Epithelial cell of proximal tubule (primary cell): ENCODE measurements at regions not wholly inside any gene's neighbourhood (a gene's known extent, or its start where the extent isn't known, plus 50 kb on each side); places are given as distances from the start of the nearest gene placed in this dataset.

ENCODE experiments used
- DNase-seq: peaks from one replicate; pipeline ENCODE4 v3.0.0-alpha.2; 2011; ENCODE audit warnings: low read depth
- H3K4me3 ChIP-seq: 2 replicates; pipeline ENCODE4 v1.5.1; 2011; ENCODE audit warnings: low read depth, mild to moderate bottlenecking, low read length
- TF ChIP-seq, protein P1 (sequence below): conservative IDR thresholded peaks from 2 replicates; pipeline ENCODE4 v1.5.1; 2012; ENCODE audit warnings: low read depth, mild to moderate bottlenecking, low read length

DNA sequence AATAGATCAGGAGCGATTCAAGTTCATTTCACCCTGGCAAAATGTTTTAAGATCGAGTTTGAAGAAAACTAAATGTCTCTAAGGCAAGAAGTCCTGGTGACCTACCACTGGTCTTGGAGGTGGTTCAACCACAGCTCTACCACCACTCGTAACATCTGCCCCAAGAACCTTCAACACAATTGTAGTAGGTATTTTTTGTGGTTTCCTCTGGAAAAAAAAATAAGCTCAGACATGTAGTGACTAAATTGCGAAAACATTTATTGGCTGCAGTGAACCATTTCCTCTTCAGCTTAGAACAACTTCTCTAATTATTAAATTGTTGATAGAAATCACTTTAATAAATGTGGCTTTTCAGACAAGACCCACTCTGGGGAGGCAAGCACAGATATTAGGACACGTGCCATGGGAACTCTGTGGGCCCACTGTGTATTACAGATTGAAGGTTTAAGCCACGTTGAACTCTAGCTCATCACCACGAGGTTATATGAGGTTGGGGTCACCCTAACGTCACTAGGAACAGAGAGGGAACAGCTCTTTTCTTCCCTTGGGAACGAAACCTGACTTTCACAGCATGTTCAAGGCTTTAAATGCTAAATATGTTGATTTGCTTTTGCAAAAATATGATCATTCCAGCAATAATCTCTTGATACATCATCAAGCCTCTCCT is 142.9 kb downstream of the HSD17B3 start:
- DNase-seq: no peak
- TF ChIP-seq, protein P1, sequence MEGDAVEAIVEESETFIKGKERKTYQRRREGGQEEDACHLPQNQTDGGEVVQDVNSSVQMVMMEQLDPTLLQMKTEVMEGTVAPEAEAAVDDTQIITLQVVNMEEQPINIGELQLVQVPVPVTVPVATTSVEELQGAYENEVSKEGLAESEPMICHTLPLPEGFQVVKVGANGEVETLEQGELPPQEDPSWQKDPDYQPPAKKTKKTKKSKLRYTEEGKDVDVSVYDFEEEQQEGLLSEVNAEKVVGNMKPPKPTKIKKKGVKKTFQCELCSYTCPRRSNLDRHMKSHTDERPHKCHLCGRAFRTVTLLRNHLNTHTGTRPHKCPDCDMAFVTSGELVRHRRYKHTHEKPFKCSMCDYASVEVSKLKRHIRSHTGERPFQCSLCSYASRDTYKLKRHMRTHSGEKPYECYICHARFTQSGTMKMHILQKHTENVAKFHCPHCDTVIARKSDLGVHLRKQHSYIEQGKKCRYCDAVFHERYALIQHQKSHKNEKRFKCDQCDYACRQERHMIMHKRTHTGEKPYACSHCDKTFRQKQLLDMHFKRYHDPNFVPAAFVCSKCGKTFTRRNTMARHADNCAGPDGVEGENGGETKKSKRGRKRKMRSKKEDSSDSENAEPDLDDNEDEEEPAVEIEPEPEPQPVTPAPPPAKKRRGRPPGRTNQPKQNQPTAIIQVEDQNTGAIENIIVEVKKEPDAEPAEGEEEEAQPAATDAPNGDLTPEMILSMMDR: no peak
- H3K4me3 ChIP-seq: no peak overlapping the region

DNA sequence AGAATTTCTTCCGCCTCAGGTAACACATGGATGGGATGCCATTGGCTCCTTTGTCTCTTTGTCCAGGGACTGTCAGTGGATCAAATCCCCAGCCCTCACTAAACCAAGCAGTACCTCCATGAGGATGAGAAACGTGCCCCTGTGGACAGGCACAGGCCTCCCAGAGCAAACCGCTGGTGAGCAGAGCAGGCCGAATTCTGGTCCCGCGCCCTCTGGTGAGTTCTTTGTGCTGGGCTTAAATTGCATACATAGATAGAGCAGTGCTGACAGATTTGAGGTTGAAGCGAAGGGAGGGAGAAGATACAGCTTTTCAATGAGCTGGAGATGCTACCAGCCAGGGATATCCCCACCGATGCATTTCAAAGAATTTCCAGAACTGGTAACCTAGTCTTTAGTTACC is 143.8 kb downstream of the HSD17B3 start:
- no peak overlapping the region for H3K4me3 ChIP-seq
- TF ChIP-seq, protein P1: no peak
- DNase-seq: no peak

DNA sequence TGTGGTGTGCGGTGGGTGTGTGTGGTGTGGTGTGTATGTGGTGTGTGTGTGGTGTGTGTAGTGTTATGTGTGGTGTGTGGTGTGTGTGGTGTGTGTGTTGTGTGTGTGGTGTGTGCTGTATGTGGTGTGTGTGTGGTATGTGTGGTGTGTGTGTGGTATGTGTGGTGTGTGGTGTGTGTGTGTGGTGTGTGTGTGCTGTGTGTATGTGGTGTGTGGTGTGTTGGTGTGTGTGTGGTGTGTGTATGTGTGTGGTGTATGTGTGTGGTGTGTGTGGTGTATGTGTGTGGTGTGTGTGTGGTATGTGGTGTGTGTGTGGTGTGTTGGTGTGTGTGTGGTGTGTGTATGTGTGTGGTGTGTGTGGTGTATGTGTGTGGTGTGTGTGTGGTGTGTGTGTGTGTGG is 144.3 kb downstream of the HSD17B3 start:
- TF ChIP-seq, protein P1: no peak
- H3K4me3 ChIP-seq: no peak overlapping the region
- DNase-seq: no peak

DNA sequence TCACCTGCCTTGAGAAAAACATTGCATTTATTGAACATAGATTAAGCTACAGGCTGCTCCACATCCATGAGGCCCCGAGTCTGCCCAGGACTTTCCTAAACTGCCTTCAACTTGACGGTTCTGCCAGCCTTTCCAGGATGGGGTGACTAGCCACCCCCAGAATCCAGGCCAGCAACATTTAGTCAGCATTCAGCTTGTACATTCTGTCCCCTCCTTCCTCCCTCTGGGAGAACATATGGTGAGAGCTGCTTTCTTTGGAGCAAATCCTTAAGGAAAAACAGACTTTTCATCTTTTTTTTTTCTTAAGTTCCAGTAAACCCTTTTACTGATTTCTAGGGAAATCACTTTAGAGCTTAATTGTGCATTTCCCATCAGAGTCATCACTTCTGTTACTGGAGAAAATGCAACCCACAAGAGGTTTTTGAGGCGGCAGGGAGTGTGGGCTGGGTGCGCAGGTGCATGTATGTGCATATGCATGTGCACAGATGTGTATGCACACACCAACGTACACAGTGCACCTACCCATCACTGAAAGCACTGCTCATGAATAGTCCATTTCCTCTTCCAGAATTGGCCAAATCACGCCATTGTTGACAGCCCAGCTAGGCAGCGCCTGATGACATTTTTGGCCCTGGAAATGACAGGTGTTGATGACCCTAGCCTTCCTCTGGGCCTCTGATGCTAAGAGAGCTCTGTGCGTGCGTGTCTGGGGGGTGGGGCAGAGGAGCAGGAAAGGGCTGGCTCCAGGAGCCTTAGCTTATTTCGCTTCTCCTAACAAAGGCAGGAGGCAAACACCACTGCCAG is 145.6 kb downstream of the HSD17B3 start:
- TF ChIP-seq, protein P1: no peak
- H3K4me3 ChIP-seq: no peak overlapping the region
- DNase-seq: no peak

DNA sequence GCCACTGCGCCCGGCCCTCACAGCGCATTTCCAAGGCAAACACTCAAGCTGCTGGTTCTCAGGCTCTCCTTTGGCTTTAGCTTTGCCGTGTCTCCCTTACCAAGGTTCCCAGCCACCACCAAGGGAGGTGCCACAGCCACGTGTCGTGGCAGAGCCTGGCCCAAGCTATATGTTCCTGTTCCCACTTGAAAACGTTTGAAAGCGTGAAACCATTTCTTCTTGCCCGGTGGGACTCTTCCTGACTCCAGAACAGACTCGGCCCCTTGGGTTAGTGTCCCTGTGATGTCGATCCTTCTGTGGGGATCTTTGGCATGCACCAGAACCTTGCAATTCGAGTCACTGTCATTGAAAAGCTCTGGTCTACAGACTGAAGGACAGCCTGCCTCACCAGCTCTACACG is 147.9 kb downstream of the HSD17B3 start:
- H3K4me3 ChIP-seq: no peak overlapping the region
- TF ChIP-seq, protein P1: no peak
- DNase-seq: no peak

DNA sequence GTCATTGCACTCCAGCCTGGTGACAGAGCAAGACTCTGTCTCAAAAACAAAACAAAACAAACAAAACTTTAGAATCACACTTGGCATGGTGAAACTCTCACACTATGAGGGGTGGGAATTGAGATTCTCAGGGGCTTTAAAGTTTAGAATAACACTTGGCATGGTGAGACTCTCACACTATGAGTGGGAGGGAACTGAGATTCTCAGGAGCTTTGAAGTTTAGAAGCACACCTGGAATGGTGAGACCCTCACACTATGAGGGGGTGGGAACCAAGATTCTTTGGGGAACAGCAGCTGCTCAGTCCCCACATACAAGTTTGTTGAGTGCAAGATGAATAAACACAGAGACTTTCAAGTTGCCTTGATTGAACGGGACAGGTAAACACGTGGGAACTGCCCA is 149.4 kb downstream of the HSD17B3 start:
- TF ChIP-seq, protein P1: no peak
- H3K4me3 ChIP-seq: no peak overlapping the region
- DNase-seq: no peak
